ENCODE measurements at regions not wholly inside any gene's neighbourhood (a gene's known extent, or its start where the extent isn't known, plus 50 kb on each side); places are given as distances from the start of the nearest gene placed in this dataset.

GRCh38 chr9:111150181-111150580 is 111.9 kb upstream of the LPAR1 start:
- H3K36me3 Mint-ChIP-seq = no peaks in the 10 kb centered on the region
- TF ChIP-seq FOXP1 (CRISPR knock-in tag; IDR thresholded peaks at IDR 0.05; ENCODE audit: borderline replicate concordance) (no peak), ZNF671 (CRISPR knock-in tag; IDR thresholded peaks at IDR 0.05) (no peak), ELF4 (CRISPR knock-in tag; IDR thresholded peaks at IDR 0.05; ENCODE audit: low read depth) (no peak), HMGXB4 (CRISPR knock-in tag; IDR thresholded peaks at IDR 0.05) (no peak), TP53 (CRISPR knock-in tag; IDR thresholded peaks at IDR 0.05) (no peak), ZBTB21 (CRISPR knock-in tag; IDR thresholded peaks at IDR 0.05; ENCODE audit: borderline replicate concordance) (no peak), ZNF263 (CRISPR knock-in tag; IDR thresholded peaks at IDR 0.05; ENCODE audit: low read depth) (no peak), JAZF1 (CRISPR knock-in tag; IDR thresholded peaks at IDR 0.05) (no peak)
- TF ChIP-seq, protein P1, sequence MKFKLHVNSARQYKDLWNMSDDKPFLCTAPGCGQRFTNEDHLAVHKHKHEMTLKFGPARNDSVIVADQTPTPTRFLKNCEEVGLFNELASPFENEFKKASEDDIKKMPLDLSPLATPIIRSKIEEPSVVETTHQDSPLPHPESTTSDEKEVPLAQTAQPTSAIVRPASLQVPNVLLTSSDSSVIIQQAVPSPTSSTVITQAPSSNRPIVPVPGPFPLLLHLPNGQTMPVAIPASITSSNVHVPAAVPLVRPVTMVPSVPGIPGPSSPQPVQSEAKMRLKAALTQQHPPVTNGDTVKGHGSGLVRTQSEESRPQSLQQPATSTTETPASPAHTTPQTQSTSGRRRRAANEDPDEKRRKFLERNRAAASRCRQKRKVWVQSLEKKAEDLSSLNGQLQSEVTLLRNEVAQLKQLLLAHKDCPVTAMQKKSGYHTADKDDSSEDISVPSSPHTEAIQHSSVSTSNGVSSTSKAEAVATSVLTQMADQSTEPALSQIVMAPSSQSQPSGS (CRISPR knock-in tag; IDR thresholded peaks at IDR 0.05; ENCODE audit: borderline replicate concordance, low read depth) = no peak
- H3K9me3 Mint-ChIP-seq = no peaks in the 10 kb centered on the region
- no peak overlapping the region for H3K27ac Mint-ChIP-seq
- ATAC-seq = no peak
- no peak for DNase-seq (ENCODE audit: low spot score)
- H3K4me1 Mint-ChIP-seq = 0 out of 2 replicates have a peak, but pooled peaks cover 4% of the 10 kb centered on the region
- no peaks in the 10 kb centered on the region; the same call in 1 of the 2 replicates for H3K27me3 Mint-ChIP-seq (ENCODE audit: low read depth)
- CTCF ChIA-PET = no interaction called here
- H3K4me3 Mint-ChIP-seq = no peak overlapping the region
- POLR2A ChIA-PET = no interaction called here

GRCh38 chr9:111149018-111149759 is 110.9 kb upstream of the LPAR1 start:
- TF ChIP-seq, protein P2, sequence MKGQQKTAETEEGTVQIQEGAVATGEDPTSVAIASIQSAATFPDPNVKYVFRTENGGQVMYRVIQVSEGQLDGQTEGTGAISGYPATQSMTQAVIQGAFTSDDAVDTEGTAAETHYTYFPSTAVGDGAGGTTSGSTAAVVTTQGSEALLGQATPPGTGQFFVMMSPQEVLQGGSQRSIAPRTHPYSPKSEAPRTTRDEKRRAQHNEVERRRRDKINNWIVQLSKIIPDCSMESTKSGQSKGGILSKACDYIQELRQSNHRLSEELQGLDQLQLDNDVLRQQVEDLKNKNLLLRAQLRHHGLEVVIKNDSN (CRISPR knock-in tag; IDR thresholded peaks at IDR 0.05) = no peak
- no peak for TF ChIP-seq SOX15 (CRISPR knock-in tag; IDR thresholded peaks at IDR 0.05)
- TF ChIP-seq GTF2I (CRISPR knock-in tag; conservative IDR thresholded peaks at IDR 0.05) = no peak
- TF ChIP-seq TCF7 (CRISPR knock-in tag; IDR thresholded peaks at IDR 0.05; ENCODE audit: low read depth) = no peak
- no peak for TF ChIP-seq ZNF219 (CRISPR knock-in tag; IDR thresholded peaks at IDR 0.05; ENCODE audit: borderline replicate concordance)
- no peak for TF ChIP-seq KAT7 (CRISPR knock-in tag; IDR thresholded peaks at IDR 0.05; ENCODE audit: borderline replicate concordance)
- no peaks in the 10 kb centered on the region; the same call in 1 of the 2 replicates for H3K27me3 Mint-ChIP-seq (ENCODE audit: low read depth)
- ATAC-seq = no peak; the same call in 1 of the 2 replicates

GRCh38 chr9:111148052-111149017 is 110.1 kb upstream of the LPAR1 start:
- POLR2A ChIA-PET = no interaction called here
- no peak for ATAC-seq
- Mint-ChIP-seq H3K4me1 (0 out of 2 replicates have a peak, but pooled peaks cover 4% of the 10 kb centered on the region), H3K27ac (no peak overlapping the region; the same call in 1 of the 2 replicates), H3K27me3 (ENCODE audit: low read depth) (no peaks in the 10 kb centered on the region), H3K4me3 (no peak overlapping the region), H3K9me3 (no peaks in the 10 kb centered on the region), H3K36me3 (no peaks in the 10 kb centered on the region)
- DNase-seq (ENCODE audit: low spot score) = no peak
- CTCF ChIA-PET = interaction anchor here (1.4 kb wide), 1 partner anchor 17 kb away, joined by 5 read pairs; no protein-coding TSS in a partner anchor
- TF ChIP-seq PRRX2 (CRISPR knock-in tag; IDR thresholded peaks at IDR 0.05) (no peak), PRDM15 (CRISPR knock-in tag; IDR thresholded peaks at IDR 0.05) (no peak), GABPB1 (CRISPR knock-in tag; IDR thresholded peaks at IDR 0.05) (no peak), TEAD4 (CRISPR knock-in tag; IDR thresholded peaks at IDR 0.05) (no peak), ETV6 (CRISPR knock-in tag; IDR thresholded peaks at IDR 0.05) (no peak)
- TF ChIP-seq, protein P1 (CRISPR knock-in tag; IDR thresholded peaks at IDR 0.05; ENCODE audit: borderline replicate concordance, low read depth) = no peak

More at GRCh38 chr9:111149018-111149759, 110.9 kb upstream of the LPAR1 start:
- H3K27ac Mint-ChIP-seq = no peak overlapping the region
- no peaks in the 10 kb centered on the region for H3K36me3 Mint-ChIP-seq
- H3K4me3 Mint-ChIP-seq = no peak overlapping the region
- ChIA-PET CTCF (interaction anchor here (1.4 kb wide), 1 partner anchor 16 kb away, joined by 5 read pairs; no protein-coding TSS in a partner anchor), POLR2A (interaction anchor here (0.7 kb wide), 1 partner anchor 785 kb away, joined by 6 read pairs; no protein-coding TSS in a partner anchor)
- no peak for DNase-seq (ENCODE audit: low spot score)
- H3K4me1 Mint-ChIP-seq = 0 out of 2 replicates have a peak, but pooled peaks cover 4% of the 10 kb centered on the region
- no peaks in the 10 kb centered on the region for H3K9me3 Mint-ChIP-seq
